GM12801 (cell line): ENCODE measurements at regions not wholly inside any gene's neighbourhood (a gene's known extent, or its start where the extent isn't known, plus 50 kb on each side); places are given as distances from the start of the nearest gene placed in this dataset.

Experiments used
- TF ChIP-seq, protein P1 (sequence below): IDR thresholded peaks from one replicate; pipeline ENCODE4 v1.5.1; 2011; ENCODE audit warnings: control low read depth; ENCODE audit not compliant: insufficient read length; ENCODE audit errors: extremely low read depth

DNA sequence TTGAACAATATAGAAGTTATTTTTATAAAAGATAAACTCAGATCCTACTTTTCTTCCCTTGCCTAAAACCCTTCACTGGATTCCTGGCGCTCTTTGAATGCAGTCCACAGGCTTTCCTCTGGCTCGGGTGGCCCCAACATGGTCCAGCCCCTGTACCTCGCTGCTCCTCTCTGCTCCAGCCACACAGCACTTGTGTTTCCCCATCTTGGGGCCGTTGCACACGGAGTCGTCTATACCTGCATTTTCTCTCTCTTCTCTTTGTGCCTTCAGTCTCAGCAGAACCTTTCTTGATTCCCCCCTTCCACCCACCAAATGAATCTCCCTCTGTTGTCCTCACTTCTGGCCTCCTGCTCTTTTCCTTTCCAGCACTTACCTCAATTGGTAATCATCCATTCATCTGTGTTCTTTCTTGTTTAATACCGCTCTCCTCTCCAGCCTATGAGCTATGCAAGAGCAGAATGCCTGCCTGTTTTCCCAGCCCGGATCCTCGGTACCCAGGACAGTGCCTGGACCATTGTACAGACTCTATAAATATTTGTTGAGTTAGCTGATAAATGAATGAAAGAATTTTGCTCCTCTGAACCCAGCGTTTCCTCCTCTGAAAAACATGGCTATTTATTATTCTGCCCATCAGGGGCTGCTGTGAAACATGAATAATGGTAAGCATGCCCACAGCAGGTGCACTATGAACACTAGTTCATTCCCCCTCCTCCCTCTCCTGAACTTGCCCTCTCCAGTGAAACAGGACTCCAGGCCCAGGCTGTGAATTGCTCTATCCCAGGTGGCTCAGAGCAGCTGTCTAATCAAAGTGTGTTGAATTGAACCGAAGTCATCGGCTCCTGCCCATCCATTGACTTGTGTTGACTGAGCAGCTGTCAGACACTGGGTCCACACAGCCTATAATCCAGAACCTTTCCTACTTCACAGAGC, 266.9 kb downstream of the PTPRU start:
- TF ChIP-seq, protein P1, sequence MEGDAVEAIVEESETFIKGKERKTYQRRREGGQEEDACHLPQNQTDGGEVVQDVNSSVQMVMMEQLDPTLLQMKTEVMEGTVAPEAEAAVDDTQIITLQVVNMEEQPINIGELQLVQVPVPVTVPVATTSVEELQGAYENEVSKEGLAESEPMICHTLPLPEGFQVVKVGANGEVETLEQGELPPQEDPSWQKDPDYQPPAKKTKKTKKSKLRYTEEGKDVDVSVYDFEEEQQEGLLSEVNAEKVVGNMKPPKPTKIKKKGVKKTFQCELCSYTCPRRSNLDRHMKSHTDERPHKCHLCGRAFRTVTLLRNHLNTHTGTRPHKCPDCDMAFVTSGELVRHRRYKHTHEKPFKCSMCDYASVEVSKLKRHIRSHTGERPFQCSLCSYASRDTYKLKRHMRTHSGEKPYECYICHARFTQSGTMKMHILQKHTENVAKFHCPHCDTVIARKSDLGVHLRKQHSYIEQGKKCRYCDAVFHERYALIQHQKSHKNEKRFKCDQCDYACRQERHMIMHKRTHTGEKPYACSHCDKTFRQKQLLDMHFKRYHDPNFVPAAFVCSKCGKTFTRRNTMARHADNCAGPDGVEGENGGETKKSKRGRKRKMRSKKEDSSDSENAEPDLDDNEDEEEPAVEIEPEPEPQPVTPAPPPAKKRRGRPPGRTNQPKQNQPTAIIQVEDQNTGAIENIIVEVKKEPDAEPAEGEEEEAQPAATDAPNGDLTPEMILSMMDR = no peak

DNA sequence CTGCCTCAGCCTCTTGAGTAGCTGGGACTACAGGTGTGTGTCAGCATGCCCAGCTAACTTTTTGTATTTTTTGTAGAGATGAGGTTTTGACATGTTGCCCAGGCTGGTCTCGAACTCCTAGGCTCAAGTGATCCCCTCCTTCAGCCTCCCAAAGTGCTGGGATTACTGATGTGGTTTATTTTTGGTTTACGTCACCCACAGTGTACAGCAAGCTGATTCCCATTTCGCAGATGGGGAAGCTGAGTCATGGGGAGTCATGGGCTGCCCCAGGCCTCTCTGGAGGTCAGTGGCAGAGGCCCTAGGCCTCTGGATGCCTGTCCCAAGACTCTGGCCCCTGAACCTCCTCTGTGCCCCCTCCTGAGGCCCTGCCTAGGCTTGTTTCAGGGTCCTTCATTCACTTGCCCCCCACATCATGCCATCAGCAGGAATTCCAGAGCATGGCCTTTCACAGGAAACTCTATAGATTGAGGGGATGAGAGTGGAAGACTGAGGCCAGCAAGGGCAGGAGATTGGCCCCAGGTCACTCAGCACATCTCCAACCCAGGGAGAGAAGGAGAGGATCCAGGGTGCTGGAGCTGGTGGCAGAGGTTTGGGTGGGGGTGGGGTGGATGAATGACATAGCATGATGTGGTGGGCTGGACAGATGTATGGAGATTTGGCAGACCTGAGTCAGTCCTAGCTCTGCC, 266.0 kb downstream of the PTPRU start:
- TF ChIP-seq, protein P1 = no peak

DNA sequence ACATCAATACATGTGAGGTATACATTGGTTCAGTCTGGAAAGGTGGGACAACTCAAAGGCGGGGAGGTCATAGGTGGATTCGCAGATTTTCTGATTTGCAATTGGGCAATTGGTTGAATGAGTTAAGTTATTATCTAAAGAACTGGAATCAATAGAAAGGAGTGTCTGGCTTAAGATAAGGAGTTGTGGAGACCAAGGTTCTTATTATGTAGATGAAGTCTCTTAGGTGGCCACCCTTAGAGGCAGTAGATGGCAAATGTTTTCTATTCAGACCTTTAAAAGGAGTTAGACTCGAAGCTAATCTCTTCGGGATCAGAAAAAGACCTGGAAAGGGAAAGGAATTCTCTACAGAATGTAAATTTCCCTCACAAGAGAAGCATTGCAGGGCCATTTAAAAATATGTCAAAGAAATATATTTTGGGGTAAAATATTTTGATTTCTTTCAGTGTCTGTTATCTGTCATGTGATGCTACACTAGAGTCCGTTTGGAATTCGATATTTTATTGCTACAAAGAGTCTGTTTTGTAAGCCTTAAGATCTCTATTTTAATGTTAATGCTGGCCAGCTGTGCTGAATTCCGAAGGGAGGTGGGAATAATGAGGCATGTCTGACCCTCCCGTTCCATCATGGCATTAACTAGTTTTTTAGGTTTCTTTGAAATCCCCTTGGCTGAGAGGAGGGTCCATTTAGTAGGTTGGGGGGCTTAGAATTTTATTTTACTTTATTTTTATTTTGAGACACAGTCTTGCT, 265.1 kb downstream of the PTPRU start:
- TF ChIP-seq, protein P1 = no peak

DNA sequence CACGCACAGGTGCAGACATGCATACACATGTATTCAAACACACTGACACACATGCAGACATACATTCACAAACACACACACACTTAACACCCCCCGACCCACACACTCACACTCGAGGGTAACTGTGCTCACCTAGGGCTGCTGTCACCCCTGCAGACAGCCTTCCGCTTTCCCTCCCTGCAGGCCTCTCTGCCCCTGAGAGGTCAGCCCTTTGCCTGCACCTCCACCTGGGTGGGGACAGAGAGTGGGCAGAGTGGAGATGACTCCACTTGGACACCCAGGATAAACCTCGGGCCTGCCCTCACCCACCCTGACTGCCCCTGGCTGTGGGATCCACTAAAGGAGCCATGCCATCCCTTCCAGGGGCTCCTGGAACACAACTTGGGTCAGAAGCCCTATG, 264.3 kb downstream of the PTPRU start:
- TF ChIP-seq, protein P1 = no peak

DNA sequence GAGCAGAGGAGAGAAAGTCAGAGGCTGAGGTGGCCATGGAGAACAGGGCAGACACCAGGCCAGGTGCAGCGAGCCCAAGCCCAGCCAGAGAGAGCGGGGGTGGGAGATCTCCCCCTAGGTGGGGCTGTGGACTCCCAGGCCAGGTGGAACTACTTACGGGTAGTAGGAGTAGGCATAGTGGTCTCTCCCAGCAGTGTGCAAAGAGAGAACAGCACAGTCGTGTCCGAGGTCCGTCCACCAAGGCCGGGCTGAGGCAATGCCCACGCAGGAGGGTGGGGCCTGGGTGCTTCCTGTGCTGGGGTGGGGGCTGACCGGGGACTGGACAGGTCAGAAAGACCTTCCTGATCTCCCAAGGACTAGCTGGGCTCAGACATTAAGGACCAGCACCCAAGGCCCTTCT, 263.7 kb downstream of the PTPRU start:
- TF ChIP-seq, protein P1 = no peak

DNA sequence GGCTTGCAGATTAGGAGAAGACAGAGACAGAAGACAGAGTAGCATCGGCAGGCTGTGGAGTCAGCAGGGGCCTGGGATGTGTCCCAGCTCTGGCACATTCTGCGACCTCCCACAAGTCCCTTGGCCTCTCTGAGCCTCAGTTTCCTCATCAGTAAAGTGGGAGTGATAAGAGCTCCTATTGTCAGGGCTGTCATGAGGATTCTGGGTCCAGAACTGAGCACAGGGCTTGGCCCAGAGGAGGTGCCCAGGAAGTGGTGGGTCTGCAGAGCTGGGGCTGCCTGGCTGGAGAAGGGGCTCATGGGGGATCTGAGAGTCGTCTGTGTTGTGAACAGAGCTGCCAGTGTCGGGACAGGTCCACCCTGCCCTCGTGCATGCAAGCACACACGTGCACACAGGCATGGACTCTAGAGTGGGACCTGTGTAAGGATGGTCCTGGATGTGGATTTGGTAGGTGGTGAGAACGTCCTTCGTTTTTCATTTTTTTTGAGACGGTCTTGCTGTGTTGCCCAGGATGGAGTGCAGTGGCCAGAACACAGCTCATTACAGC, 262.9 kb downstream of the PTPRU start:
- TF ChIP-seq, protein P1 = no peak
